NB4 (cell line): ENCODE measurements at regions not wholly inside any gene's neighbourhood (a gene's known extent, or its start where the extent isn't known, plus 50 kb on each side); places are given as distances from the start of the nearest gene placed in this dataset.

Experiments
- POLR2A ChIP-seq: IDR thresholded peaks from 2 replicates; pipeline ENCODE4 v1.6.1; 2011; ENCODE audit warnings: mild to moderate bottlenecking; ENCODE audit not compliant: insufficient read length; ENCODE audit errors: extremely low read depth
- TF ChIP-seq, protein P1 (sequence below): IDR thresholded peaks from one replicate; pipeline ENCODE4 v1.5.1; 2012; ENCODE audit warnings: low read depth, low read length

DNA sequence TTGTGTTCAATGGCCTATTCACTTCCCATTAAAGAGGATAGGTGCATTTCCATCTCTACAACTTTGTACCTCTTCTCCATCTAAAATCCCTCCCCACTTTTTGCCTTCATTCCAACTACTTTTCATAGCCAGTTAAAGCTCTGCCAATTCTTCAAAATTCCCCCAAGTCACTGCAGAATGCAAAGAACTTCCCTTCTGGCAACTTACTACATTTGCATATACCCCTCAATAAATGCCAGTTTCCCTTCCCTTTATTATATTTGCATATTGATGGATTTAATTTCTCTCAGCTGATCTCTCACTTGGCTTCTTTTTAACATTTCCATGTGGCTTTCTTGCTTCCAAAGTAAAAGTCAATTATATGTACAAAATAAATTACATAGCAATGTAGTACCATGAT lies 393.4 kb downstream of the HACE1 start:
- TF ChIP-seq, protein P1, sequence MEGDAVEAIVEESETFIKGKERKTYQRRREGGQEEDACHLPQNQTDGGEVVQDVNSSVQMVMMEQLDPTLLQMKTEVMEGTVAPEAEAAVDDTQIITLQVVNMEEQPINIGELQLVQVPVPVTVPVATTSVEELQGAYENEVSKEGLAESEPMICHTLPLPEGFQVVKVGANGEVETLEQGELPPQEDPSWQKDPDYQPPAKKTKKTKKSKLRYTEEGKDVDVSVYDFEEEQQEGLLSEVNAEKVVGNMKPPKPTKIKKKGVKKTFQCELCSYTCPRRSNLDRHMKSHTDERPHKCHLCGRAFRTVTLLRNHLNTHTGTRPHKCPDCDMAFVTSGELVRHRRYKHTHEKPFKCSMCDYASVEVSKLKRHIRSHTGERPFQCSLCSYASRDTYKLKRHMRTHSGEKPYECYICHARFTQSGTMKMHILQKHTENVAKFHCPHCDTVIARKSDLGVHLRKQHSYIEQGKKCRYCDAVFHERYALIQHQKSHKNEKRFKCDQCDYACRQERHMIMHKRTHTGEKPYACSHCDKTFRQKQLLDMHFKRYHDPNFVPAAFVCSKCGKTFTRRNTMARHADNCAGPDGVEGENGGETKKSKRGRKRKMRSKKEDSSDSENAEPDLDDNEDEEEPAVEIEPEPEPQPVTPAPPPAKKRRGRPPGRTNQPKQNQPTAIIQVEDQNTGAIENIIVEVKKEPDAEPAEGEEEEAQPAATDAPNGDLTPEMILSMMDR, result no peak
- no peak for TF ChIP-seq POLR2A
